GM21515 (cell line): ENCODE measurements at regions not wholly inside any gene's neighbourhood (a gene's known extent, or its start where the extent isn't known, plus 50 kb on each side); places are given as distances from the start of the nearest gene placed in this dataset.
"Not testable (repeated sequence)": the region's sequence is repeated elsewhere in the genome, so short reads cannot be mapped to it uniquely, and the experiment has no call there.

Experiments used
- ATAC-seq: cut with Tn5 transposase; IDR thresholded peaks from one replicate; pipeline ENCODE4 v1.9.1; 2021; ENCODE audit not compliant: unreplicated experiment

GRCh38 chr5:85533341-85534047 lies 1084.2 kb upstream of the COX7C start:
- ATAC-seq: no peak

GRCh38 chr5:85538362-85538761 lies 1079.4 kb upstream of the COX7C start:
- no peak for ATAC-seq

- ATAC-seq: no peak
Observed at GRCh38 chr5:85545129-85545528, 1072.6 kb upstream of the COX7C start.

GRCh38 chr5:85549229-85549628 lies 1068.5 kb upstream of the COX7C start:
- no peak for ATAC-seq

GRCh38 chr5:85549836-85550599 lies 1067.7 kb upstream of the COX7C start:
- no peak for ATAC-seq

GRCh38 chr5:85556464-85556863 lies 1061.3 kb upstream of the COX7C start:
- ATAC-seq: no peak

- ATAC-seq: no peak
Observed at GRCh38 chr5:85576666-85577065, 1041.1 kb upstream of the COX7C start.

- ATAC-seq: not testable (repeated sequence)
Observed at GRCh38 chr5:85587806-85588205, 1029.9 kb upstream of the COX7C start.

GRCh38 chr5:85588268-85588667 lies 1029.5 kb upstream of the COX7C start:
- not testable (repeated sequence) for ATAC-seq

GRCh38 chr5:85590764-85591163 lies 1027.0 kb upstream of the COX7C start:
- no peak for ATAC-seq

- no peak for ATAC-seq
Observed at GRCh38 chr5:85591311-85591710, 1026.4 kb upstream of the COX7C start.

GRCh38 chr5:85602843-85603242 lies 1014.9 kb upstream of the COX7C start:
- ATAC-seq: no peak

- no peak for ATAC-seq
Observed at GRCh38 chr5:85604378-85604777, 1013.4 kb upstream of the COX7C start.

GRCh38 chr5:85604786-85605185 lies 1013.0 kb upstream of the COX7C start:
- ATAC-seq: no peak

- ATAC-seq: no peak
Observed at GRCh38 chr5:85605381-85605780, 1012.4 kb upstream of the COX7C start.

GRCh38 chr5:85614489-85614888 lies 1003.3 kb upstream of the COX7C start:
- ATAC-seq: no peak

- ATAC-seq: no peak
Observed at GRCh38 chr5:85621668-85622067, 996.1 kb upstream of the COX7C start.

GRCh38 chr5:85628153-85628552 lies 989.6 kb upstream of the COX7C start:
- ATAC-seq: no peak

GRCh38 chr5:85638495-85639125 lies 979.1 kb upstream of the COX7C start:
- ATAC-seq: not testable (repeated sequence)

- no peak for ATAC-seq
Observed at GRCh38 chr5:85646036-85646435, 971.7 kb upstream of the COX7C start.

GRCh38 chr5:85646641-85647040 lies 971.1 kb upstream of the COX7C start:
- no peak for ATAC-seq
